ENCODE measurements at regions not wholly inside any gene's neighbourhood (a gene's known extent, or its start where the extent isn't known, plus 50 kb on each side); places are given as distances from the start of the nearest gene placed in this dataset.

DNA sequence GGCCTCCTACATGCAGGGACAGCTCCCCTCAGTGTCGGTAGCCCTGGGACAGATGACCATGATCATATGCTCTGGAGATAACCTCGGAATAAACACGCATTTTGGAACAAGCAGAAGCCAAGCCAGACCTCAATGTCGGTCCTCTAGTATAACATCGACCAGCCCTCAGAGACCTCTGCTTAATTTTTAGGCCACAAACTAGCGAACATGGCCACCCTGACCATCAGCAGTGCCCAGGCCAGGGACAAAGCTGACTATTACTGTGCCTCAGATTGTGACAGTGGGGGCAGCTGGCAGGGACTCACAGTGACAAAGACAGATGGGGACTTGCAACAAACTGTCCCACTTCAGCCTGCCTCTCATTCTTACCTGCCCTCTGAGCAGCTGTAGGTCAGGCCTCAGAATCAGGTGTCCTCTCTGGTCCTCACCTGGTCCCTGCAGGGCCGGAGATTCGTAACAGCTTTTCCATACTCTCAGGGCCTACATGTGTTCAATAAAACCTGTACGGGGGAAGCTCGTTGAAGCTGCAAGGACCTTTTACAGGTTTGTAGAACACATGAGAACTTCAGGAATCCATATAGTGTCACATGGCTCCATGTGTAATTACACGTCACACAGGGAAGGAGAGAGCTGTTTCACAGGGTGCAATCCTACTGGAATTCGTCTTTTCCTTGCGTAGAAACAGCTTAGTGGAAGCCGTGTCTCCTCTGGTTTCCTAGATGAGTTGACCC is 72.8 kb upstream of the IGLL5 start:
- in situ Hi-C loops (cut with MboI; ENCODE audit: low sequenced_read_pairs, unreplicated experiment): loop anchor here (10.0 kb wide), 1 partner anchor 60 kb away; no protein-coding TSS in a partner anchor
- TF ChIP-seq, protein P1, sequence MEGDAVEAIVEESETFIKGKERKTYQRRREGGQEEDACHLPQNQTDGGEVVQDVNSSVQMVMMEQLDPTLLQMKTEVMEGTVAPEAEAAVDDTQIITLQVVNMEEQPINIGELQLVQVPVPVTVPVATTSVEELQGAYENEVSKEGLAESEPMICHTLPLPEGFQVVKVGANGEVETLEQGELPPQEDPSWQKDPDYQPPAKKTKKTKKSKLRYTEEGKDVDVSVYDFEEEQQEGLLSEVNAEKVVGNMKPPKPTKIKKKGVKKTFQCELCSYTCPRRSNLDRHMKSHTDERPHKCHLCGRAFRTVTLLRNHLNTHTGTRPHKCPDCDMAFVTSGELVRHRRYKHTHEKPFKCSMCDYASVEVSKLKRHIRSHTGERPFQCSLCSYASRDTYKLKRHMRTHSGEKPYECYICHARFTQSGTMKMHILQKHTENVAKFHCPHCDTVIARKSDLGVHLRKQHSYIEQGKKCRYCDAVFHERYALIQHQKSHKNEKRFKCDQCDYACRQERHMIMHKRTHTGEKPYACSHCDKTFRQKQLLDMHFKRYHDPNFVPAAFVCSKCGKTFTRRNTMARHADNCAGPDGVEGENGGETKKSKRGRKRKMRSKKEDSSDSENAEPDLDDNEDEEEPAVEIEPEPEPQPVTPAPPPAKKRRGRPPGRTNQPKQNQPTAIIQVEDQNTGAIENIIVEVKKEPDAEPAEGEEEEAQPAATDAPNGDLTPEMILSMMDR (IDR thresholded peaks at IDR 0.05; ENCODE audit: borderline replicate concordance, control extremely low read depth, extremely low read depth, insufficient read depth, missing control alignments): no peak
- DNase-seq (ENCODE audit: low spot score): no peak

DNA sequence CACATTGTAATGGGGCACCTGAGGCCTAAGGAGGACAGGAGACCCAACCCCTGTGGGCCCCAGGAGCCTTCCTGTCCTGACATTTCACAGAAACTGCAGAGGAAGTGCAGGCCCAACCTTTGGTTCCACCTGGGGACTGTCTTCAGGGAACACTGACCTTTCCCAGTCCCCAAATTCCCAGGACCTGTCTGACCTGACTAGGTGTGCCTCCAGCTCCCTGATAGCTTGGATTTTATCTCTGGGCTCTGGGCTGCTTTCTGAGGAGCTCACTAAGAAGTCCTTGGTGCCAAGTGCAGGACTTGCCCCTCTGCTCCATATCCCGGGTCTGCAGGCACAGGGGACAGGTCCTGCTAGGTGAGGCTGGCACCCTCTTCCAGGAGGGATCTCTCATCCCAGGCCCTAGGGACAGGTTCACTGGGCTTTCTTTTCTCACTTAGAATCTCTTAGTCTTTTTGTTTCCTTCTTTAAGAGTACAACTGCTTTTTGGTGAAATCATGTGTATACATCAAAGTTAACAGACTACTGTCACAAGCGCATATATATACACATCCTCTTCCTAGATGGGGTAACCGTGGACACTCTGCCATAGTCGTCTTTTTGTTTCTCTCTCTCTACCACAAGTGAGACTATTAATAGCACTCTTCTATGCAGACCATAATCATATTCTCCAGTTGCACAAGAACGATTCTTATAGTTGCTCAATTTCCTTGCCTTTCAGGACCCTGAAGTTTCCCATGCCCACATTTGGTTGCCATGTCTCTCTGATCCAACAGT is 72.0 kb upstream of the IGLL5 start:
- DNase-seq (ENCODE audit: low spot score): no peak
- in situ Hi-C loops (cut with MboI; ENCODE audit: low sequenced_read_pairs, unreplicated experiment): loop anchor here (10.0 kb wide), 1 partner anchor 61 kb away; no protein-coding TSS in a partner anchor
- TF ChIP-seq, protein P1 (IDR thresholded peaks at IDR 0.05; ENCODE audit: borderline replicate concordance, control extremely low read depth, extremely low read depth, insufficient read depth, missing control alignments): no peak

DNA sequence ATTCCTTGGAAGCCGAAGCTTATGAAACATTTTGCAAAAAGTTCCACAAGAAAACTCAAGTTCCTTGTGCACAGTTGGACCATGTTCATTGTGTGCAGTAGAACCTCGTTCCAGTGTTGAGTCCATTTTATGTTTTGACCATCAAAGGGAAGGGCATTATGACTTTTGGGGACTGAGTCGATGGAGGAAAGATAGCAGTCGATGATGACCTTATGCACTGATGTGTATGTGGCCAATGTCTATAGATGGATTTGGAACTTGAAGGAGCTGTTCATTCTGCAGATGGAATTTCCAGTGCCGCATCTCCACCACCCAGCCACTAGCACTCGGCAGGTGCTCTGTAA is 71.5 kb upstream of the IGLL5 start:
- no peak for DNase-seq (ENCODE audit: low spot score)
- in situ Hi-C loops (cut with MboI; ENCODE audit: low sequenced_read_pairs, unreplicated experiment): loop anchor here (10.0 kb wide), 1 partner anchor 61 kb away; no protein-coding TSS in a partner anchor
- TF ChIP-seq, protein P1 (IDR thresholded peaks at IDR 0.05; ENCODE audit: borderline replicate concordance, control extremely low read depth, extremely low read depth, insufficient read depth, missing control alignments): no peak

DNA sequence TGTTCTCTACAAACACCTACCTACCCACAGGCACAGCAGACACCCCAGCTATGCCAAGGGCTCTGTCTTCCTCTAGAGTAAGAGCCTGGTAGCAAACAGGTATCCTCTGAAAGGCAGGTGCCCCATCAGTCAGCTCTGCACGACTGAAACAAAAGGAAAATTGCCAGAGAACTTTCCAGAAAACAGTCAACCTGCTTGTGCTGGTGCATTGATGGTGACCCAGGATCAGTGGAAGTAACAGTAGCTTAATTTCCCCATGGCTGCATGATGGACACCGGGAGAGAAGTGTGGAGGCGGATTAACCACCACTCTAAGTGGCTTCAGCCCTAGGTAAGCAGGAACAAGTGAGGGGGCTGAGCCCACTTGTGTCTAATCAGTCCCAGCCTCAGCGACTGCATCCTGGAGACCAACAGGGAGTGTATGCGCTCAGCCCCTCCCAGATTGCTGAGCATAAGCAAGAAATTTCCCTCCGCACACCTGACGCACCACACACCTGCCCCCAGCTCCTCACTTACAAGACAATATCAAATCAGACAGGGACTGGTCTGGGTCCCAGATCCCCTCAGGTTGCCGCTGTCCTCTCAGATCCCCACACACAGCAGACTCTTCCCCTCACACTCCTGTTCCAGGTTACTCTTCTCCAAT is 70.7 kb upstream of the IGLL5 start:
- no peak for DNase-seq (ENCODE audit: low spot score)
- TF ChIP-seq, protein P1 (IDR thresholded peaks at IDR 0.05; ENCODE audit: borderline replicate concordance, control extremely low read depth, extremely low read depth, insufficient read depth, missing control alignments): no peak
- in situ Hi-C loops (cut with MboI; ENCODE audit: low sequenced_read_pairs, unreplicated experiment): loop anchor here (10.0 kb wide), 1 partner anchor 62 kb away; no protein-coding TSS in a partner anchor

DNA sequence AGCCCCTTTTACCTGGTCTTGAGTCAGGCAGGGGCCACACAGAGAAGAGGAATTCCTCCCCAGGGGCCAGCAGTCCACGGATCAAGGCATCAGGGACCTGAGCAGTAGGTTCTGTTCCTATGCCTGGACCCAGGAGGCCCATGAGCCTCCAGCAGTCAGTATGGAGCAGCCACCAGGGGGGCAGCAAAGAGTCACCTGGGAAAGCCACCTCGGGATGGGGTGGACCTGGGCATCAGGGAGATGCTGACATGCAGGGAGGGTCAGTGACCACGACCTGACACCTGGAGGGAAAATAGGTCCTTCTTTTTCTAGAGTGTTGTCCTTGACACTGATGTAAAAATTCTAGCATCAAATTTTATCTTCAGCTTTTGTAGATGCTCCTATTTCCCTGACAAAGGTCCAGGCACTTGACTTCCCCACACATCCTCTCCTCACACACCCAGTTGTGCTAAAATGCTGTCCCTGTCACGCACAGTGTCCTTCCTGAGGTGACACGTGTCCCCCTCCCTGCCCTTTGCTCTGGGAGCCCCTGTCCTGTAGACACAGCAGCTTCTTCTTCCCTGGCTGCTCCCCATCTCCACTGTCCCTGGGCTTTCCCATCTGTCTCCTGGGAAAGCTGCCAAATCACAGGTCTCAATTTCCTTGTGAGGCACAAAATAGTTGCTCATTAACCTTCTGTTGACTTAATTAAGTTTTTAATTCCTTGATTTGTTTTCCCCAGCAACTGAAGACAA is 70.0 kb upstream of the IGLL5 start:
- no peak for DNase-seq (ENCODE audit: low spot score)
- in situ Hi-C loops (cut with MboI; ENCODE audit: low sequenced_read_pairs, unreplicated experiment): loop anchor here (10.0 kb wide), 1 partner anchor 63 kb away; no protein-coding TSS in a partner anchor
- TF ChIP-seq, protein P1 (IDR thresholded peaks at IDR 0.05; ENCODE audit: borderline replicate concordance, control extremely low read depth, extremely low read depth, insufficient read depth, missing control alignments): no peak

DNA sequence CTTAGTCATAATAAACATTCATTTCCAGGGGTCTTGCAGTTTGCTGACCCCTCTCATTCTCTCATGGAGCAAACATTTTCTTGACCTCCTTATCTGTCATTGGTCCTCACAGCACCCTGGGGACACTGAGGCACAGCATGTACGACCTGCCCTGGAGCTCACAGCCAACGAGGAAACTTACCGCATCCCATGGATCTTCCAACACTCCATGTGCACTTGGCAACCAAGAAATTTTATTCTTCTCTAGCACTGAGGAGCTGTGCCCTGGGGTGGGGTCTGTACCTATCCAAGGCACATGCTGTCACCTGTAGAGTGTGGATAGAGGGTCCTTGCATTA is 69.4 kb upstream of the IGLL5 start:
- in situ Hi-C loops (cut with MboI; ENCODE audit: low sequenced_read_pairs, unreplicated experiment): loop anchor here (10.0 kb wide), 1 partner anchor 63 kb away; no protein-coding TSS in a partner anchor
- TF ChIP-seq, protein P1 (IDR thresholded peaks at IDR 0.05; ENCODE audit: borderline replicate concordance, control extremely low read depth, extremely low read depth, insufficient read depth, missing control alignments): no peak

More for the DNA sequence above, 69.4 kb upstream of the IGLL5 start:
- no peak for DNase-seq (ENCODE audit: low spot score)

Measured in GM13976 (cell line).